ENCODE measurements at regions not wholly inside any gene's neighbourhood (a gene's known extent, or its start where the extent isn't known, plus 50 kb on each side); places are given as distances from the start of the nearest gene placed in this dataset.

DNA sequence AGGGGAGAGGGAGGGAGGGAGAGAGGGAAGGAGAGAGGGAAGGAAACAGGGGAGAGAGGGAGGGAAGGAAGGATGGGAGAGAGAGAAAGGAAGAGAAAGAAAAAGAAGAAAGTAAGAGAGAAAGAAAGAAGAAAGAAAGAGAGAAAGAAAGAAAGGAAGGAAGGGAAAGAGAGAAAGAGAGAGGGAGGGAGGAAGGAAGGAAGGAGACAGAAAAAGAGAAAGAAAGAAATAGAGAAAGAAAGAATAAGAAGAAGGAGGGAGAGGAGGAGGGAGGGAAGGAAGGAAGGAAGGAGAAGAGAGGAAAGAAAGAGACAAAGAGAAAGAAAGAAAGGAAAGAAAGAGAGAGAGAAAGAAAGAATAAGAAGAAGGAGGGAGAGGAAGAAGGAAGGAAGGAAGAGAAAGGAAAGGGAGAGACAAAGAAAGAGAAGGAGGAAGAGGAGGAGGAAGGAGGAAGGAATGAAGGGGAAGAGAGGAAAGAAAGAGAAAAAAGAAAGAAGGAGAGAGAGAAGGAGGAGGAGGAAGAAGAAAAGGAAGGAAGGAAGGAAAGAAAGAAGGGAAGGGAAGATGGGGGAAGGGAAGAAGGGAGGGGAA is 189.6 kb downstream of the PARM1 start:
- no peak for DNase-seq (ENCODE audit: low spot score in 2 of 2)
- Mint-ChIP-seq H3K4me1 (no peaks in the 10 kb centered on the region), H3K36me3 (no peaks in the 10 kb centered on the region), H3K4me3 (no peak overlapping the region), H3K27ac (no peak overlapping the region), H3K9me3 (peaks cover 27% of the 10 kb centered on the region)
- ATAC-seq: no peak

DNA sequence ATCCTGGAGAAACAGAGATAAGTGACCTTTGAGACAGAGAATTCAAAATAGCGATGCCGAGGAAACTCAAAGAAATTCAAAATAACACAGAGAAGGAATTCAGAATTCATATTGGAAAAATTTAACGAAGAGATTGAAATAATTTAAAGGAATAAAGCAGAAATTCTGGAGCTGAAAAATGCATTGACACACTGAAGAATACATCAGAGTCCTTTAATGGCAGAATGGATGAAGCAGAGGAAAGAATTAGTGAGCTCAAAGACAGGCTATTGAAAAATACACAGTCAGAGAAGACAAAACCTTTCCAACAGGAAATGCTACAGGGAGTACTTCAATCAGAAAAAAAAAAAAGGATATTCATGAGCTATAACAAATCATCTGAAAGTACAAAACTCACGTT is 185.8 kb downstream of the PARM1 start:
- Mint-ChIP-seq H3K9me3 (peaks cover 25% of the 10 kb centered on the region), H3K4me3 (no peak overlapping the region), H3K27ac (no peak overlapping the region), H3K36me3 (no peaks in the 10 kb centered on the region), H3K4me1 (no peaks in the 10 kb centered on the region)
- DNase-seq (ENCODE audit: low spot score in 2 of 2): no peak
- no peak for ATAC-seq

DNA sequence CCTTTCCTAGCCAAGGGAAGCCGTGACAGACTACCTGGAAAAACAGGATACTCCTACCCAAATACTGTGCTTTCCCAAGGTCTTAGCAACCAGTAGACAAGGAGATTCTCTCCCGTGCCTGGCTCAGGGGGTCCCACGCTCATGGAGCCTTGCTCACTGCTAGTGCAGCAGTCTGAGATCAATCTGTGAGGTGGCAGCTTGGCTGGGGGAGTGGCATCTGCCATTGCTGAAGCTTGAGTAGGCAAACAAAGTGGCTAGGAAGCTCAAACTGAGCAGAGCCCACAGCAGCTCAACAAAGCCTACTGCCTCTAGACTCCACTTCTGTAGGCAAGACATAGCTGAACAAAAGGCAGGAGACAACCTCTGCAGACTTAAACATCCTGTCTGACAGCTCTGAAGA is 177.1 kb downstream of the PARM1 start:
- ATAC-seq (no peak), DNase-seq (ENCODE audit: low spot score in 2 of 2) (no peak)
- Mint-ChIP-seq H3K4me1 (no peaks in the 10 kb centered on the region), H3K4me3 (no peak overlapping the region), H3K27ac (no peak overlapping the region), H3K9me3 (peaks cover 12% of the 10 kb centered on the region), H3K36me3 (no peaks in the 10 kb centered on the region)

DNA sequence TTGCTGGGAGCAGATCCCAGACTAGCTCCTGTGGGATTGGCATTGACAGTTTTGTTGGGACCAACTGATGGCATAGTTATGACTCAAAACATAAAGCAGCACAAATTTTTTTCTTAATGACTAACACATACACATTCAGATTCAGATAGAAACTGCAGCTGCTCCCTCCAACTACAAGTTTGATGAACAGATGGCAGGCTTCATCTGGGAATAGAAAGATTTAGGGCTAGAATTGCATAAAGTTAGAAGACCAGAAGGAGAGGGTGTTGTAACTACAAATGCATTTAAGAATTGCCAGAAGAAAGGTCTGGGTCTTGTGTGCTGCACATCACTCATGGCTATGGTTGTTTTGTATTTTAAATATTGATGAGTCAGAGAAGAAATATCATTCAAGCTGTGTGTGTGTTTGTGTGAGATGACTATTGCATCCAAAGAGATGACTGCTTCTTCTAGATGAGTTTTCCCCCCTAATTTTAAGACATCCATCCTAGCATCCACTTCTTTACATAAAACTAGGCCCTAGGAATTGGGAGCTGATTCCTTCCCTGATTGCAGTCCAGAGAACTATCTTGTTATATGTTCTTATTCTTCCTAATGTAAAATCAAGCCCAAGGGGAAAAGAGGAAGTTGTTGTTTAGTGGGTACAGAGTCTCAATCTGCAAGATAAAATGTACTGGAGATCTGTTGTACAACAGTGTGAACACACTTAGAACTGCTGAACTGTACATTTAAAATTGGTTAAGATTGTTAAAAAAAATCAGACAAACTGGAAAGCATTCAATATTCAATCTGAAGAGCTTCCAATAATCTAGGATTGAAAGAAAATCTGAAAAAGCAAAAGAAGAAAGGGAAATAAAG is 175.1 kb downstream of the PARM1 start:
- H3K4me1 Mint-ChIP-seq: no peaks in the 10 kb centered on the region
- no peaks in the 10 kb centered on the region for H3K36me3 Mint-ChIP-seq
- peaks cover 12% of the 10 kb centered on the region for H3K9me3 Mint-ChIP-seq
- H3K4me3 Mint-ChIP-seq: no peak overlapping the region
- no peak overlapping the region for H3K27ac Mint-ChIP-seq
- no peak for DNase-seq (ENCODE audit: low spot score in 2 of 2)
- ATAC-seq: no peak

DNA sequence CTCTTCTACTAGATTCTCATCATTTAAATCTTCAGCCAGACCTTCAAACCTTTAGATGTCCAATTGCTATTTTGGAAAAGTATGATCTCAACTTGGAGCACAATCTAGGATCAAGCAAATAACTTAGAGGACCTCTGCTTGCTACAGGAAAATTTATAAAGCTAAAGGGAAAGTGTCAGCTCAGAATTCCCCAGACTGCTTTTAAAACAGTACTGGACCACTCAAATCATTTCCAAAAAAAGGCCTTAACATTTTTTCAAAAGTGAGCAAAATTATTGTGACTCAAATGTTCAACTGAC is 169.8 kb downstream of the PARM1 start:
- DNase-seq (ENCODE audit: low spot score in 2 of 2): no peak
- H3K4me1 Mint-ChIP-seq: no peaks in the 10 kb centered on the region
- ATAC-seq: no peak
- peaks cover 6% of the 10 kb centered on the region for H3K9me3 Mint-ChIP-seq
- no peaks in the 10 kb centered on the region for H3K36me3 Mint-ChIP-seq
- no peak overlapping the region for H3K27ac Mint-ChIP-seq
- H3K4me3 Mint-ChIP-seq: no peak overlapping the region

DNA sequence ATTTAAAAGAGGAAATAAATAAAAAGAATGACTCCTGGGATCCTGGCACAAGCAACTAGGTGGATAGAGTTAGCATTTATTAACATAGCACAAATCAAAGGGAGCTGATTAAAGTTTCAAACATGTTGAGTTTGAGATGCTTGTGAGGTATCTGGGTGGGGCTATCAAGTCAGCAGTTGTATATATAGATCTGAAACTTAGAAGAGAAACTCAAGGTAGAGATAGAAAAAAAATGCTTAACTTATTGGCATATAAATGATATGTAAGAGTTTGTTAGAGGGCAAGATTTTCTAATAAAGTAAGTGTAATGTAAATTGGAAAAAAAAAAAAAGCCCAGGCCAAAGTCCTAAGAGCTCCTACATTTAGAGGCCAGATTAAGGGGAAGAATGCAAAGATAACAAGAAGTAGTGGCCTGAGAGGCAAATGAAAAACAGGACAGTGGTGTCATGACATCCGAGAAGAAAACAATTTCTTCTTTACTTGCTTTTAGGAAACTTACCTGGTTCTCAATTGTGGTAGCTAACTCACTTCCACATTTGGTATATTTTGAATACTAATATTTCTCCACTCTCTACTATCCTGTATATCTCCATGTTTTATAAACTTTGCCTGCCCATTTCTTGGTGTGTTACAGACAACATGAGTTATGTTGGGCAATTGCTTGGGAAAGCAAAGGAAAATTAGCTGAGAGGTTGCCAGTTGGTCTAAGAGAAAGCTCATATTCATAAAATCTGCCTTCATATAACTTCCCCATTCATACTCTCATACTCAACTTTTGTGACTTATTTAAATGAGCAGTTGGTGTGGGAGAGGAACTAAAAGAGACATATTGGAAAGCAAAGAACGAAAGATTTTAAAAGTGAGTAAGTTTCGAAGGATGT is 169.2 kb downstream of the PARM1 start:
- no peak for DNase-seq (ENCODE audit: low spot score in 2 of 2)
- H3K4me1 Mint-ChIP-seq: no peaks in the 10 kb centered on the region
- ATAC-seq: no peak
- peaks cover 10% of the 10 kb centered on the region for H3K9me3 Mint-ChIP-seq
- no peak overlapping the region for H3K4me3 Mint-ChIP-seq
- H3K36me3 Mint-ChIP-seq: no peaks in the 10 kb centered on the region
- no peak overlapping the region for H3K27ac Mint-ChIP-seq
